Motor neuron (in vitro differentiated cells): ENCODE measurements at regions not wholly inside any gene's neighbourhood (a gene's known extent, or its start where the extent isn't known, plus 50 kb on each side); places are given as distances from the start of the nearest gene placed in this dataset.

Source experiments
- ATAC-seq, 8 experiments: fragments of 200-7000 bp; cut with Tn5 transposase; replicated peaks in 6 of 8; 2 replicates each; pipeline ENCODE4 v1.8.0; 2021; ENCODE audit warnings: mild to moderate bottlenecking in 8 of 8, moderate library complexity in 8 of 8
- H3K27ac ChIP-seq, 2 donors: fragments of 250-450 bp; sonication (Bioruptor Pico); 2 replicates each; pipeline ENCODE4 v1.9.0; 2021; ENCODE audit warnings: antibody characterized with exemption in 2 of 2, mild to moderate bottlenecking in 2 of 2, moderate library complexity in 1 of 2
- H3K4me1 ChIP-seq, 2 donors: fragments of 250-450 bp; sonication (Bioruptor Pico); replicated peaks in 1 of 2; 2 replicates each; pipeline ENCODE4 v1.6.1; 2021; ENCODE audit warnings: antibody characterized with exemption in 2 of 2, mild to moderate bottlenecking in 2 of 2, moderate library complexity in 1 of 2
- H3K4me3 ChIP-seq, 5 donors: fragments of 250-450 bp; sonication (Bioruptor Pico); 2 replicates each; pipeline ENCODE4 v1.9.0; 2021; ENCODE audit warnings: antibody characterized with exemption in 5 of 5, mild to moderate bottlenecking in 5 of 5, moderate library complexity in 4 of 5
- WGBS, 10 experiments: fragments of 450-650 bp; shearing (Covaris generic); methylation state at CpG; one replicate each; pipeline ENCODE4 v1.0.0; 2022; 5-methylcytosine and 5-hydroxymethylcytosine counted together
- in situ Hi-C, 9 experiments: fragments of 400-800 bp; cut with MboI; loops; one replicate each; pipeline ENCODE4 v1.15.0; 2021; ENCODE audit warnings: low sequenced_read_pairs in 9 of 9, low pct_unique_long_range_greater_than_20kb in 2 of 9; ENCODE audit not compliant: unreplicated experiment in 9 of 9

DNA sequence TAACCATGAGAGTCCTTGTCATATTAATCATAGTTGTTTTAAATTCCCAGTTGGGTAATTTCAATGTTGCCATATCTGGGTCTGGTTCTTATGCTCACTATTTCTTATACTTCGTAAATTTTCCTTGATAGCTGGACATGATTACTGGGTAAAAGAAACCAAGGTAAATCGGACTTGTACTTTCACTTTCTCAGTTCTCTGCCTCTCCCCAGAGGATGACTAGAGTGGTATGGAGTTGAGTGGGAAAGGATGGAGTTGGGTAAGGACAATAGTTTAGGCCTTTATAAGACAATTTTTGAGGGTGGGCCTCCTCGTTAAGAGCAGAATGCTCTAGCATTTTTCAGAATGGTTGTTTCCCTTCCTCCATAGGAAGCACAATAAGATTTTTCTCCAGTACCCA, 106.1 kb downstream of the CRPPA start:
- in situ Hi-C loops, result no loop called here
- Histone ChIP-seq H3K27ac (no peak overlapping the region), H3K4me3 (no peak overlapping the region), H3K4me1 (no peaks in the 10 kb centered on the region)
- WGBS, 10 experiments, result 63 to 100% (median 91%) methylated on average over 1 to 3 of the region's 3 CpGs
- ATAC-seq, result no peak

DNA sequence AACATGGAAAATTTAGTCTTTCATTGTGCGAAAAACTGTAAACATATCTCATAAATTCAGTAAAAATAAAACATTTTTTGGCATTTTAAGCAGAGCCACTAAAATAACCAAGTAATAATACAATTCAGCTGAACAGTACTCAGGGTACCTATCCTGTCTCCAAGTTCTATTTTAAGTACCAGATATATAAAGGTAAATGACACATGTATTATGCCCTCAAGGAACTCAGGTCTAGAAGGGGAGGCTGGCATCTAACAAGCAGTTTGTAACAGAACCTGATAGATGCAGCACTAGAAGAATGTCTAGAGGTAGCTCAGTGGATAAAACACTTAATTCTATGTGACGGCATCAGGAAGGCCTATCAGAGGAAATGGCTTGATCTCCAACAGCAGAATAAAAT, 112.2 kb downstream of the CRPPA start:
- Histone ChIP-seq H3K27ac (no peak overlapping the region), H3K4me3 (no peak overlapping the region), H3K4me1 (no peaks in the 10 kb centered on the region)
- no peak for ATAC-seq
- in situ Hi-C loops, result no loop called here
- WGBS, 10 experiments, result 94 to 100% (median 100%) methylated on average over 1 to 2 of the region's 2 CpGs

DNA sequence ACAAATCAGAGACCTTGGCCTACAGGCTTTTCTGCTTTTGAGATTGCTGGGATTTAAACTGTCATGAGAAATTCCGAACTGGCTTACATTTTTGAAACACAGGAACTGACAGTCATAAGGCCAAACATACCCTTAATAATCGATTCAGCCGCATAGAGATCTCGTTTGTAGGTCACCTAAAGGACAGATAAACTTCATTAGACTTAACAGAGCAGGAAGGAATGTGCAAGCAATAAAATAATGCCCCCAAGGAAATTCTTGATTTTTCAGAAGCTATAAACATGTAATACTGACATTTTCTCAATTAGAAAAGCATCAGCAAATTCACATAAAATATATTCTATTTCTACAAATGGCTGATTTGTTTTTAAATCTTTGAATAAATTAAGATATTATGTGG, 120.0 kb downstream of the CRPPA start:
- H3K4me1 ChIP-seq, result no peaks in the 10 kb centered on the region
- in situ Hi-C loops, result no loop called here
- peak in 1 of 8 experiments; percentile 78 for ATAC-seq
- H3K4me3 ChIP-seq, result no peak overlapping the region
- no peak overlapping the region for H3K27ac ChIP-seq
- 0 to 100% (median 88%) methylated on average over 1 to 4 of the region's 4 CpGs for WGBS, 10 experiments

DNA sequence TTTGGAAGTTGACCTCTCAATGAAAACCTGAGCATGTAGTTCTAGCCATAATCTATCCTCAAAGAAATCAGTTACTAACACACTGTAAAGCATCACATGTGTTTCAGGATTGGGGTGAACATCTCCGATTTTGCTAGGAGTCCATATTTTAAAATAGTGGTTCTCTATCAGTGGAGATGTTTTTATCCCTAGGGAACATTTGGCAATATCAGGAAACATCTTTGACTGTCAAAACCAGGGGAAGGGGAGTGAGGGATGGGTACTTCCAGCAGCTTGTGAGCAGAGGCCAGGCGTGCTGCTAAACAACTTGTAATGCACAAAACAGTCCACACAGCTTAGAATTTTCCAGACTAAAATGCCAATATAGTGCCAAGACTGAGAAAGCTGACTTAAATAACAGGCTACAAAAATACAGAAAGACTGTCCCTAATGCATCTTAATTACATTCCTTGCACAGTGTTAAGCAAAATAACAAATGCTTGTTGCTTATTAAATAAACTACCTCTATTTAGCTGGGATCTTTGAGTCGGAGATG, 120.9 kb downstream of the CRPPA start:
- WGBS, 10 experiments, result 60 to 100% (median 97%) methylated on average over 1 to 3 of the region's 3 CpGs
- in situ Hi-C loops, result no loop called here
- ATAC-seq, result no peak
- Histone ChIP-seq H3K4me3 (no peak overlapping the region), H3K27ac (no peak overlapping the region), H3K4me1 (no peaks in the 10 kb centered on the region)

DNA sequence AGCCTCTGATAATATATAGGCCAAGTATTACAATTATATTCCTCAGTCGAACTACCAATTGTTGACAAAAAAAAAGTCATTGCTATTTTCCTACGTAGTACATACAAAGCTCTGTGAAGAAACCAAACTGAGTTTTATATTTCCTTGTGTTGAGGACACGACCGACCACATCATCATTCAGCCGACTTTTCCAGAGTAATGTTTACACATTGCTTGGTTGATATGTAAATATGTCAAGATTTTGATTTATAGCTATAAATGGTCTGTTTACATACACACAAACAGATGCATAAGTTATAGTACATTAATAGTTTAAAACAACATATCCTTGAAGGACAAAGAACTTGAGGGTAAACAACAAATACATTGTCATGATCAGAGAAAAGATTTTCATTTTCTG, 121.5 kb downstream of the CRPPA start:
- 72 to 100% (median 87%) methylated on average over 1 to 5 of the region's 5 CpGs for WGBS, 10 experiments
- in situ Hi-C loops, result no loop called here
- Histone ChIP-seq H3K4me1 (no peaks in the 10 kb centered on the region), H3K4me3 (no peak overlapping the region), H3K27ac (no peak overlapping the region)
- no peak for ATAC-seq

DNA sequence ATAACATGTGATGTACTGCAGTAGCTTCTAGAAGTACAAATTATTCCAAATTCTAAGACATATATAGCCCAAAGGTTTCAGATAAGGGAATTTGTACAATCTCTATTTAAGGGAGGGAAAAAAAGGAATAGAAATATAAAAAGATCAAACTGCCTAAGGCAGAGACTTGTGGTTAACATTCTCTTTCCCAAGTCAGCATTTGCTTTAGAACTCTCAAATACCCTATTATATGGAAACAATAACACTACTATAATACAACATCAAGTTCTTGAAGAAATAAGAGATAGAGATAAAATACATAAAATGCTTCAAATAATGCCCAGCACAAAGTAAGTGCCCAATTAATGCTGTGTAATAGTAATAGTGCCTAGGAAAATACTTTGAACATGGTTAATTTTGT, 123.1 kb downstream of the CRPPA start:
- Histone ChIP-seq H3K27ac (no peak overlapping the region), H3K4me1 (no peaks in the 10 kb centered on the region), H3K4me3 (no peak overlapping the region)
- no peak for ATAC-seq
- in situ Hi-C loops, result no loop called here

DNA sequence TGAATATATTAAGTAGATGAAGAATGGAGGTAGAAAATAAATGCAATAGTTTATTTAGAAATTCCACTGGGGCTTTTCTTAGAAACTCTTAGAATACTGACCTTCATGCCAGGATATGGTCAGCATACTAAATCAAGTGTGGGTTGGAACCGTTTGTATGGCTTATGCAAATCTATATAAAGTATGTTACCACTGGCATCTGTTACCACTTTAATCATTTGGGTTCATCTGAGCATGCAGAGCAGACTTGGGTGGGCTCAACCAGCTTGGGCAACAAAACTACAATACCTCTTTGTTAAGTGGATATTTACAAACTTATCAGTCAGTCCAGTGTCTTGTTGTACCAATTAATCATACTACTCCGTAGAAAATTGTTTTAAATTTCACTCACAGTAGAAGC, 125.8 kb downstream of the CRPPA start:
- H3K4me3 ChIP-seq, result no peak overlapping the region
- no peaks in the 10 kb centered on the region for H3K4me1 ChIP-seq
- ATAC-seq, result peak in 7 of 8 experiments; percentile 42 to 90 (median 59)
- in situ Hi-C loops, result no loop called here
- 0 to 43% (median 12%) methylated on average over 1 to 2 of the region's 2 CpGs; no CpG with 5 or more reads in 2 of the 10 experiments for WGBS, 10 experiments
- H3K27ac ChIP-seq, result no peak overlapping the region

DNA sequence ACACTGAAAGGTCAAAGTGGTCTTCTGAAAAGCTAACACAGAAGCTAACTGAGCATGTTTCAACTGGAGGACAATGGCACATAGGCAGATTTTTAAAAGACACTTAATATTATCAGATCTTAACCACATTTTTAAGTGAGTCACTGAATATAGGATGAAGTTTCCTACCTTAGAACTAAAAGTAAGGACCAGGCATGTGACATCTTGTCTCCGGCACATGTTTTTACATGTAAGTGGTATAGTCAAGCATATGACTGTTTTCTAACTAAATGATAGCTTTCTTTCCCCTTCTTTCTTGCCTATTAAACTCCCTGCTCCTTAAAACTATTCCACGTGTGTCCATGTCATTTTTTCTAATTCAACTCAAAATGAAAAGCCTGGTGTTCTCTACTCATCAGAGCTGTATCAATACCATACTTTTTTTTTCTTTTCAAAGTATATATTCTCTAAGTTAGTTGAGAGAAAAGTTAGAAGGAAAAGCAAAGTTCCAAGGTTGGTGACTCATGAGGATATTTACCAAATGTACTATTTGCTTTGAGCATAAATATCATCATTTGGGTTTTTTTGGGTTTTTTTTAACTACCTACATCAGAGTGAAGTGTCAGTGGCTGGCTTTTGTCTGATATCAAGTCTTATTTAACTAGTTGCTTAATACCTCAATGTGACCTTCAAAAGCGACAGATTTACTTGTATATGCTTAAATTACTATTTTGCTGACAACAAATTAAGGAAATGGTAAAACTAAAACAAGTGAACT, 127.5 kb downstream of the CRPPA start:
- 92 to 100% (median 98%) methylated on average over 1 to 3 of the region's 3 CpGs for WGBS, 10 experiments
- Histone ChIP-seq H3K4me1 (no peaks in the 10 kb centered on the region), H3K27ac (no peak overlapping the region), H3K4me3 (no peak overlapping the region)
- in situ Hi-C loops, result no loop called here
- ATAC-seq, result no peak

DNA sequence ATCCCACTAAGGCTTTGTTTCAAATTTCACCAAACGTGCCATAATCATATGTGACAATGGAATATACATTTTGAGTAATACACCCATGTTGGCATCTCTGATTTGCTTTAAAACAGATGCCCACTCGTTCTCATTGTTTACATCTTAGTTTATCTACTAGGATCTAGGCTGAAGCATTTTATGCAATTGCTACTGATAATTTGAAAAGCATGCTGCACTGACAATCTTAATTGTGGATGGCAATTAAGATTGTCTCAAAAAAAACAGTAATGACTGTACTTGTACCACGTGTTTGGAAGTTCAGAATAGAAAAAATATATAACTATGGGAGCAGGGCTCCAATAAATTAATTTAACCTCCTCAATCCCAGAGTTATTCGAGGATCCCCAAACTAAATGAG, 136.8 kb downstream of the CRPPA start:
- Histone ChIP-seq H3K4me1 (no peaks in the 10 kb centered on the region), H3K4me3 (no peak overlapping the region), H3K27ac (no peak overlapping the region)
- no peak for ATAC-seq
- in situ Hi-C loops, result no loop called here
- WGBS, 10 experiments, result 27 to 73% (median 62%) methylated on average over 1 to 4 of the region's 4 CpGs

DNA sequence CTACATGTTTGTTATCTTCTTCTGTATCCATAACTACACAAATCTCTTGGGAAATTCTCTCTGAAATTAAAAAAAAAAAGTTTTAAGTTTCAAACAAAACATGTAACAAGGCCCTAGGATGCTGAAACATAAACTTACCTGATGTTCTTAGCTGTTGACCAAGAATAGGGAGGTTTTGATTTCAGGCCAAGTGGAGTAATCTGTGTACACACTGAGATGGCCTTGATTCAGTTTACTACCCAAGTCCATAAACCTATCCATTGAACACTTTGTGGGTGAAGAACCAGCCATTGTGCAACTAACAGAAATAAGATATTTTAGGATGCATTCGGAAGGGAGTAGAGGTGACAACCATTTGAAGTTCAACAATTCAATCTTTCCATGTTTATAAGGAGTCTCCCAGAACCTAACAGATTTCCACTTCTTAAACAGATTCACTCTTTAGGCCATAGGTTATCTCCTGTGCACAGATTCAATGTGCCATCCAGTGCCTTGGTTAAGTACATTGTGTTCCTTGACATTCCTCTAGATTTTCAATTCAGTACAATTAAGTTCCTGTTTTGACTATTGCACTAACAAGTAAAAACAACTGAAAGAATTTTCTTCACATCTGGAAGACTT, 143.1 kb downstream of the CRPPA start:
- Histone ChIP-seq H3K4me1 (no peaks in the 10 kb centered on the region), H3K4me3 (no peak overlapping the region), H3K27ac (no peak overlapping the region)
- 78 to 100% (median 94%) methylated on average over 1 of the region's 1 CpG; no CpG with 5 or more reads in 4 of the 10 experiments for WGBS, 10 experiments
- no peak for ATAC-seq
- in situ Hi-C loops, result no loop called here

DNA sequence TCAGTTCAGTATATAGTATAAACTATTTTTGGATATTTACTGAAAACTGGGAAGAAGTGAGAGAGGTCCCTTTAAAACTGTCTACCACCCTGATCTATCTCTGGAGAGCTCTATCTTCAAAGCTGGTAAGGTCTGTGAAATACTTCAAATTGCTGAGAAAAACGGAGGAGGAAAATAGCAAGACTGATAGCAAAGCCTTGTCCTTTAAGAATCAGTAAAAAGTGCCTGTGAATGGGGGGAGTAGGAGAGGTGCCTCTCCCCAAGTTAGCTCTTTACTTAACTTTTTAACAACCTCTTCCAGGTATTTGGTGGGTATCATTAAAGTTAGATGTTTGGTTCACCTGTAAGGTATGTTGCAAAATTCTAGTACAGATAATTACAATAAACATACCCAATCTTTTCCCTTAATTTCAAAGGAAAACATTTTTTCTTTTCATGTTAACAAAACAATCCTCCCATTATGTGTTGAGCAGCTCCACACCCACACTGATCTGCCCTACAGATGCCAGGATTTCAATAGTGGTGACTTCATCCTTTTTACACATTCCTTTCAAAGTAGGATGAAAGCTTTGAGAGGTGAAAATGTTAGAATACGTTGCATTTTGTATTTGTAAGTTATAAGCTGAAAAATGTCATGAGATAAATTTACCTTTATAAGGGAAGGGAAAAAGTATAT, 149.2 kb downstream of the CRPPA start:
- in situ Hi-C loops, result no loop called here
- Histone ChIP-seq H3K27ac (no peak overlapping the region), H3K4me1 (no peaks in the 10 kb centered on the region), H3K4me3 (no peak overlapping the region)
- peak in 3 of 8 experiments; percentile 77 to 83 (median 80) for ATAC-seq
- 0 to 44% (median 6%) methylated on average over 1 to 2 of the region's 2 CpGs; no CpG with 5 or more reads in 1 of the 10 experiments for WGBS, 10 experiments

DNA sequence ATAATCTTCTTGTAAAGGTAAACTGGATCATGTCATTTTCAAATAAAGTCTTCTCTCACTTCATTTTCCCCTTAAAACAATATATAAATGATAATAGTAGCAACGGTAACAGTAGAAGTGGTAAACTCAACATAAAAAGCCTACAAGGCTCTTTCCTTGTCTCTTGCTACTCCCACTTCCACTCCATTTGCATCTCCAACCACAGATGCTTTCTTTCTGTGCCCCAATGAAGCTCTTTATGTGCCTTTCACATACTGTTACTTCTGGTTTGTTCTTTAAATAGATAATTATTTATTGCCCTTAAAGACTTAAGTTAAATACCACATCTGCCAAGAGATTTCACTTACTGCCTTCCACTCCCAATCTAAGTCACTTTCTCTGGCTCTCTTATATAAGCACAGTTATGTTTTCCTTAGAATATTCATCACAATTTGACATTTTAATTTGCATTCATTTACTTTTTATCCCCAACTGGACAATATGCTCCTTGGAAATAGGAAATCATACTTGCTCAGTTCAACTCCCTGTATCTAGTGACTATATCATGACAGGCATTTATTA, 149.9 kb downstream of the CRPPA start:
- Histone ChIP-seq H3K4me1 (no peaks in the 10 kb centered on the region), H3K4me3 (no peak overlapping the region), H3K27ac (no peak overlapping the region)
- ATAC-seq, result peak in 3 of 8 experiments; percentile 35 to 62 (median 56)
- in situ Hi-C loops, result no loop called here
- 0 to 33% (median 18%) methylated on average over 1 of the region's 1 CpG; no CpG with 5 or more reads in 3 of the 10 experiments for WGBS, 10 experiments

DNA sequence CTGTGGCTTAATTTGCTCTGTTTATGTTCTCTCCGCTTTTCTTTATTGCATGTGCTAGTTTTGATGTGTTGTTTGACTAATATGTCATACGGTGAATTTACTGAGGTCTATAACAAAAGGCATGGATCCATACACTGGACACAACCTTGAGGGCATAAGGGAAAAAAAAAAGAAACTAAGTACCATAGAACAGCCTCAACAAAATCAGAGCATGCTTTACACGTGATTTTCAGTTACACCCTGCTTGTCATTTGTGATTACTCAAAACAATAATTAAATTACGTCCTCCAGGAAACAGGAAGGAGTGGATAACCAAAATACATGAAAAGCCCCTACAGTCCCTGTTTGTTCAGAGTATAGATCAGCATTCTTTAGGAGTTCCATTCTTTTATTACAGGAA, 150.5 kb downstream of the CRPPA start:
- in situ Hi-C loops, result no loop called here
- no peak overlapping the region for H3K27ac ChIP-seq
- no peaks in the 10 kb centered on the region for H3K4me1 ChIP-seq
- 45 to 100% (median 83%) methylated on average over 1 to 4 of the region's 4 CpGs; no CpG with 5 or more reads in 1 of the 10 experiments for WGBS, 10 experiments
- ATAC-seq, result peak in 2 of 8 experiments; percentile 16 to 26
- no peak overlapping the region for H3K4me3 ChIP-seq
